Lower leg skin (tissue), 3 donors: ENCODE measurements at regions not wholly inside any gene's neighbourhood (a gene's known extent, or its start where the extent isn't known, plus 50 kb on each side); places are given as distances from the start of the nearest gene placed in this dataset.

Experiments
- POLR2A ChIP-seq, 2 donors: fragments of 450-650 bp; IDR thresholded peaks; one replicate each; pipeline ENCODE4 v1.6.1; 2016 to 2017; ENCODE audit warnings: antibody characterized with exemption in 2 of 2, mild to moderate bottlenecking in 1 of 2, moderate library complexity in 1 of 2
- TF ChIP-seq, protein P1 (sequence below), 3 donors: fragments of 450-650 bp; IDR thresholded peaks; one replicate each; pipeline ENCODE4 v1.5.1; 2016; ENCODE audit warnings: antibody characterized with exemption in 3 of 3, mild to moderate bottlenecking in 3 of 3, moderate library complexity in 2 of 3

DNA sequence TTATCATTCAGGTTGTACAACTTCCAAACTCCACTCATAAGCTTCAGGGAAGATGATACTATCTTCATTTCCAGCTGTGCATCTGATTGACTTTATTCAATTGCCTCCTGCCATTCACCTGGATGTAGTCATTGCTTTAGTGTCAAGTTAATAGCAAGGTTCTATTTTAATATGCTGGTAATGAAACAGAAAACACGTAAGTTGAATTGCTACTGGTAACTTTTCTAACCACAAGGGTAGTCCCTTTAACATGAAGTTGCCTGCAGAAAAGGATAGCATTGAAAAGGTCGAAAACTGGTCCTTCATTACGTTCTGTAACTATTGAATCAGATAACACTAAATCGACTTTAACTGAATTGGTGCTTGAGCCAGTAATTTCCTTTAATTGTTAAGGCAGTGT, 459.4 kb upstream of the CDH6 start:
- TF ChIP-seq, protein P1, sequence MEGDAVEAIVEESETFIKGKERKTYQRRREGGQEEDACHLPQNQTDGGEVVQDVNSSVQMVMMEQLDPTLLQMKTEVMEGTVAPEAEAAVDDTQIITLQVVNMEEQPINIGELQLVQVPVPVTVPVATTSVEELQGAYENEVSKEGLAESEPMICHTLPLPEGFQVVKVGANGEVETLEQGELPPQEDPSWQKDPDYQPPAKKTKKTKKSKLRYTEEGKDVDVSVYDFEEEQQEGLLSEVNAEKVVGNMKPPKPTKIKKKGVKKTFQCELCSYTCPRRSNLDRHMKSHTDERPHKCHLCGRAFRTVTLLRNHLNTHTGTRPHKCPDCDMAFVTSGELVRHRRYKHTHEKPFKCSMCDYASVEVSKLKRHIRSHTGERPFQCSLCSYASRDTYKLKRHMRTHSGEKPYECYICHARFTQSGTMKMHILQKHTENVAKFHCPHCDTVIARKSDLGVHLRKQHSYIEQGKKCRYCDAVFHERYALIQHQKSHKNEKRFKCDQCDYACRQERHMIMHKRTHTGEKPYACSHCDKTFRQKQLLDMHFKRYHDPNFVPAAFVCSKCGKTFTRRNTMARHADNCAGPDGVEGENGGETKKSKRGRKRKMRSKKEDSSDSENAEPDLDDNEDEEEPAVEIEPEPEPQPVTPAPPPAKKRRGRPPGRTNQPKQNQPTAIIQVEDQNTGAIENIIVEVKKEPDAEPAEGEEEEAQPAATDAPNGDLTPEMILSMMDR (IDR thresholded peaks at IDR 0.05): no peak
- no peak for TF ChIP-seq POLR2A (IDR thresholded peaks at IDR 0.05)
